Astrocyte of the hippocampus (primary cell): ENCODE measurements at regions not wholly inside any gene's neighbourhood (a gene's known extent, or its start where the extent isn't known, plus 50 kb on each side); places are given as distances from the start of the nearest gene placed in this dataset.
"Not testable (repeated sequence)": the region's sequence is repeated elsewhere in the genome, so short reads cannot be mapped to it uniquely, and the experiment has no call there.

Source experiments
- DNase-seq: peaks from one replicate; pipeline ENCODE4 v3.0.0; 2011; ENCODE audit warnings: low read depth, low spot score

DNA sequence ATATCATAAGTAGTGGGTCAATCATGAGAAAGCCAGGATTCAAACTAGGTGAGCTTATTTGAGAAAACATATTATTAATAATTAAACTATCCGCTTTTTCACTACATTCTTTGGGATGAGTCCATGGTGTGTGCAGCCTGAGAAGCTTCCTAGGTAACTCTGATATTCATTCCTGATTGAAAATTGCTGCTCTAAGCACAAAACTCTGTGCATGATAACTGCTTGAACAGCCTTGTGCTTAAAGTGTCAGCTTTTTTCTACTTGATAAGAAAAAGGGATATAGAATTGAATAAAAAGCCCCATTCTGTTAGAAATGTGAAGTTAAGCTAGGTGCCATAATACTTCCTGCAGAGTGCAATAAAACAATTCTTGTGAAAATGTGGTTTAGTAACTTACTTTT lies 343.5 kb upstream of the LUZP2 start:
- DNase-seq, result no peak

DNA sequence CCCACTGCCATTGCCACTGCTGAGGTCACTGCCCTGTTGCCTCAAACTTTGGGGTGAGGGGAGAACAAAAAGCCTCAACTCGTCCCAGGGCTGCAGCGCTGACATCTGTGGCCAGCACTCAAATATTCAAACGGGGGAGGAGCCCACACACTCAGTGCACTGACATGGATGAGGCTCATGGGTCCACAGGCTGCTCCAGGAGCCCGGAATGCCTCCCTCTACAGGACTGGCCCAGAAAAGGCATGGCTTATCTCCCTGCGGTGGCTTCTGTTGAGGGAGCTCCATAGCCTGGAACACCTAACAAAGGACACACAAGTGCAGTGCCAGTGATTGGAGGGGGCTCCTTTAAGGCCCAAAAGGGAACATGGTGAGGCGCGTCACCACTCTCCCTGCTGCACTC lies 341.1 kb upstream of the LUZP2 start:
- DNase-seq, result no peak

DNA sequence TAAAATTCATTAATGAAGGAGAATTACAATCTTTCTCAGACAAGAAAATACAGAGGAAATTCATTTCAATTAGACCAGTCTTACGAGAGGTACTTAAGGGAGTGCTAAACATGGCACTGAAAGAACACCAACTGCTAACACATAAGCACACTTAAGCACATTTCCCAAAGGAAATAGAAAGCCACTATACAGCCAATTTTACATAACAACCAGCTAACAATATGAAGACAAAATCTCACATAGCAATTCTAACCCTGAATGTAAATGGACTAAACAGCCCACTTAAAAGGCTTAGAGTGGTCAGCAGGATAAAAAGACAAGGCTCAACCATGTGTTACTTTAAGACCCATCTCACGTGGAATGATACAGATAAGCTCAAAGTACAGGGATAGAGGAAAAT lies 339.5 kb upstream of the LUZP2 start:
- DNase-seq, result no peak

DNA sequence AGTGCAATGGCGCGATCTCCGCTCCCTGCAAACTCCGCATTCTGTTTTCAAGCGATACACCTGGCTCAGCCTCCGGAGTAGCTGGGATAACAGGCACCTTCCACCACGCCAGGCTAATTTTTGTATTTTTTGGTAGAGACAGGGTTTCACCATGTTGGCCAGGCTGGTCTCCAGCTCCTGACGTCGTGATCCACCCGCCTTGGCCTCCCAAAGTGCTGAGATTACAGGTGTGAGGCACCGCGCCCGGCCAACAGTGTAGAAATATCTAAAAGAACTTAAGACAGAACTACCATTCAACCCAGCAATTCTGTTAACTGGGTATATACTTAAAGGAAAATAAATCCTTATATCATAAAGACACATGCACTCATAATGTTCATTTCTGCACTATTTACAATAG lies 335.3 kb upstream of the LUZP2 start:
- DNase-seq, result no peak

DNA sequence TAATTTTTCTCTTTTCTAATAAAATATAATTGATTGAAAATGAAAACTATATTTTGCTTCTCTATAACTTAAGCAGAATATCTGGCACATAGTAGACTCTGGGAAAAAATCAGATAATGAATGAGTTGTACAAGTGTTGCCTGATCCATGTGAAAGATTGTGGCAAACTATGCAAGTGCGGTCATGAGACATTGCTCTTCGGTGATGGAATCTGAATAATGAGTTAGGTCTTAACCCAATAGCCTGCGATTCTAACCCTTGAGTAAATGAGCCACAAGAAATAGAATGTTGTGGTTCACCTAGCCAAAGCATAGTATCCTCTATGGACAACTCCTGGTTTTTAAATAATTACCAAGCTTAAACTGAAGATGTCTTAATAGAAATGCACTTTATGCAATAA lies 333.7 kb upstream of the LUZP2 start:
- DNase-seq, result peak; percentile 11

DNA sequence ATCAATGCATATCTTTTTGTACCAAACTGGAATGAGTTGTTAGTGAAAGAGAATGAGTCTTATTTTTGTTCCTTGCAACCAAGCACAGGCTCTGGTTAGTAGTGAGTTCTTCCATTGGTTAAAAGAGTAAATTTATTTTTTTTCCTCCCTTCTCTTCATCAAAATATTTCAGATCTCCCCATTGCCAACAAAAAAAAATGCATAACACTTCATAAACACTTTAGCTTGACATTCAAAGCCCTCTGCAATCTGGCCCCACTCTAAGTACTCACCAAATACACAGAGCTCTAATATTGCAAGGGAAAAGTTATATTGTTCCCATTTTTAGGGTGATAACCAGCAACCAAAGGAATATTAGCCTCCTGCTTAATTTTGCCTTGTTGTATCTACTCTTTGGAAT lies 333.0 kb upstream of the LUZP2 start:
- DNase-seq, result no peak

DNA sequence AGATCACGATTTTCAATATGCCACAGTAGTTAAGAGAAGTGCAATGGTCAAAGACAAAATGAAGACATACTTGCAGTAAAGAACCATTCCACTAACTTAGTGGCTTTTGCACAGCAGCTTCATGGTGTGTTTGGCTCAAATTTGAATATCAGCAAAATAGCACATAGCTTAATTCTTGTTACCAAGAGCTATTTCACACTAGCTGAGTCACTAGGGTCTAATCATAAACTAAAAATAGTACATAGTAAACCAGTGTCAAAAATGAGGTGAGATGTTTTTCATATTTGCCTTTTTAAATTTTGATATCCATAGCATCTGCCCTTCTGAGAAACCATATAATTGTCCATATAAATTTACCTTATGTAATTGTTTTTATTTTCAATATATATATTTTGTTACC lies 325.0 kb upstream of the LUZP2 start:
- DNase-seq, result no peak

DNA sequence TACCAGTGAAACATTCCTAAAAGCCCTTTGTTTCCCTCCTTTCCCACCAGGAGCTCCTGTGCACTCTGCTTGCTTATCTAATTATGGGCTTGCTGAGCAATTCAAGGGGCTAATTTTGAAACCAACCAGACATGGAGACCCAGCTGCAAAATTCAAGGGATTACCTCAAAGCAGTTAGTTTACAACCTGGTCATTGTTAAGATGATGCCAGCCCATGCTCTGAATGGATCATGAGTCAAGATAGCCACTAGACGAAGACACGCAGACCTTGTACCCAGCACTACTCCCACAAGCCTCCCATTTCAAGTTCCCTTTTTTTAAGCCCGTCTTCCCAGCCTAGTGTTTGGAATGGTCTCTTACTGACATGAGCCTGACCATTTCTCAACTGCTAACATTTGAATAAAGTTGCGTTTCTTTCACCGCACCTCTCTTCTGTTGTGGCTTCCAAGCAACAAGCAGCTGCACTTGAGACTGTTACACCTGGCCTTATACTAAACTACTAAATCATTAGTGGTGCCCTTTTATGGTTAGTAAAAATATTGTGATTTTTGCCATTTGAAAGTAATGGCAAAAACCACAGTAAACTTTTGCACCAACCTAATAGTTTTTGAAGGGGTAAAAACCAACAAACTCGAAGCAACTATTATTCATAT lies 315.3 kb upstream of the LUZP2 start:
- DNase-seq, result no peak

DNA sequence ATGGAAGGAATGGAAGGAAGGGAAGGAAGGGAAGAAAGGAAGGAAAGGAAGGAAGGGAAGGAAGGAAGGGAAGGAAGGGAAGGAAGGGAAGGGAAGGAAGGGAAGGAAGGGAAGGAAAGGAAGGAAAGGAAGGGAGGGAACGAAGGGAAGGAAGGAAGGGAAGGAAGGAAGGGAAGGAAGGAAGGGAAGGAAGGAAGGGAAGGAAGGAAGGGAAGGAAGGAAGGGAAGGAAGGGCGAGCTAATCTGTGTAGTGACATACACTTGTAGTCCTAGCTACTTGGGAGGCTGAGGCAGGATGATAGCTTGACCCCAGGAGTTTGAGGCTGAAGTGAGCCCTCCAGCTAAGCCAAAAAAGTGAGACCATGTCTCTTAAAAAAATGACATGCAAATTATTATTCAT lies 311.3 kb upstream of the LUZP2 start:
- not testable (repeated sequence) for DNase-seq

DNA sequence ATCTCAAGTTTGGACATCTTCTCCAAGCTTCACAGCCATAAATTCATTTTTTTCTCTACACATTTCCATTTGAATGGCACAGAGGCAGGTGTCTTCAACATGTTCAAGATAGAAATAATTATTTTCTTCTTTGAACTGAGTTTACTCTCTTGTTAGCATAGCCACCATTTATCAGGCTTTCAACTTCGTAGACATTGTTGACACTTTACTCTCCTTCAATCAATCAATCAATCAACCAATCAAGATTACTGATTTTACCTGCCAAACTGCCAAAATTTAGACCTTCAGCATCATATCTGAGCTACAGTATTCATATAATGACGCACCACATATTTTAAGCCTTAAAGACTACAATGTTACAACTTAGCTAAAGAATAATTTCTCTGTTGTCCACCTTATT lies 300.1 kb upstream of the LUZP2 start:
- DNase-seq, result no peak

DNA sequence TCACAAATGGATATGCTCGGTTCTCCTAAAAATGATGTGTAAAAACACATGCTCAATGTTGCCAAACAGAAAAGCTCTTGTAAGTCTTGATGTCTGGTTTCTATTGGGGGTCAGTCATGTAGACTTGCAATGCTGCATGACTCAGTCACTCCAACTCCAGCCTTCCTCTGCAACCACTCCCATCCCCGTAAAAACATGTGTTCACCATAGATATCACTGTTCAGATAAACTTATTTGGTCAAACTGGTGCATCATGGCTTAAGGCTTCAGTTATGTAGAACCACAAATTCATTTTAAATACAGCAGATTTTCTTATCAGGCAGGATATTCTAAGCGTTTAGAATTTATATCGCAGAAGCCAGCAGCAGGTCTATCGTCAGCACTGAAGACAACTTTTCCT lies 298.4 kb upstream of the LUZP2 start:
- DNase-seq, result no peak

DNA sequence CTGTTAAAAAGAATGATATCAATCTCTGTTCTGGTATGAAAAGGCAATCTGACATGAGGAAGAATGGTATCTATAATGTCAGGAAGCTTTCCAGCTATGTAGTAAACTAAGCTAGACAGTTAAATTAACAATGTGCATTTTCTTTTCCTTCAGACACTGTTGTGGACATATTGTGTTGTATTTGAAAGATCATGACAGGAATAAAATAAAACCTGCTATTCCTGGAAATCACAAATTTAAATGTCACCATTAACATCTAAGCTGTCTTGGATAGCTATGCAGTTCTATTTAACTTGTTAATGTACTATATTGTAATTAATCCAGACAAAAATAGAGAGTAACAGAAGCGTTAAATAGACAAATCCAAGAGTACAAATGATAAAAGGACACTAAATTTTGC lies 297.4 kb upstream of the LUZP2 start:
- DNase-seq, result no peak

DNA sequence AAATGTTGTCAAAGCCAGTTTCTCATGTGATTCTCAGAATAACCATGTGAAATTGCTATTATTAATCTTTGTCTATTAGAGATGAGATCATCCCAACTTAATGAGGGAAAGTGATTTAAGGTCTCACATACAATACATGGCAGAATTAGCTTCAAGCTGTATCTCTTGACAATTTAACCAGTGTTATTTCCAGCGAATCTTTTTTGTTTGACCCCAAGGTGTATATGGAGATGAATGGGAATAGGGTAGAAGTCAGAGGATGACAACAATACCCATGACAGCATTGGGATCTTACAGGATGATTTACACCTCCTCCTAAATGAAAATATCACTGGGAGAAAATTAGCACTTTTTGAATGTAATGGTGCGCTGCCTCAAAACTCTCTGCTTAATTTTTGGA lies 290.8 kb upstream of the LUZP2 start:
- DNase-seq, result no peak

DNA sequence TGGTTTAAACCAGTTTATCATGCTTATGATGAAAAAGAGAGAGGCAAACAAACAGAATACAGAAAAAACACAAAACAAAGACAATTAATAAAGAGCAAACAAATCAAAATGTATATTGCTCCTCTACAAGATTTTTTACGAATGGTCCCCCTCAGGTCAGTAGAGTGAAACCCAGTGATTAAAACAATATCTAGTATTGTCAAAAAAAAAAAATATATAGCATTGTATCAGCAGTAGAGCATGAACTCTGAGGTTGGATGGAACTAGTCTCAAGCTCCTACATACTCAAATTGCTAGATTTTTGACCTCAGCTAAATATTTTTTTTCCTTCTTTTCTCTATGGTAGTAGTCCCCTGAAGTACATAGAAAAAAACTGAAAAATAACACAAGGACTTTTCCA lies 290.3 kb upstream of the LUZP2 start:
- no peak for DNase-seq

DNA sequence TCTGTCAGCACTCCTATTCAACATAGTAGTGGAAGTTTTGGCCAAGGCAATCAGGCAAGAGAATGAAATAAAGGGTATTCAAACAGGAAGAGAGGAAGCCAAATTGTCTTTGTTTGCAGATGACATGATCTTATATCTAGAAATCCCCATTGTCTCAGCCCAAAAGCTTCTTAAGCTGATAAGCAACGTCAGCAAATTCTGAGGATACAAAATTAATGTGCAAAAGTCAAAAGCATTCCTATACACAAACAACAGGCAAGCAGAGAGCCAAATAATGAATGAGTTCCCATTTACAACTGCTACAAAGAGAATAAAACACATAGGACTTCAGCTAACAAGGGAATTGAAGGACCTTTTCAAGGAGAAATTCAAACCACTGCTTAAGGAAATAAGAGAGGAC lies 280.4 kb upstream of the LUZP2 start:
- DNase-seq, result no peak

DNA sequence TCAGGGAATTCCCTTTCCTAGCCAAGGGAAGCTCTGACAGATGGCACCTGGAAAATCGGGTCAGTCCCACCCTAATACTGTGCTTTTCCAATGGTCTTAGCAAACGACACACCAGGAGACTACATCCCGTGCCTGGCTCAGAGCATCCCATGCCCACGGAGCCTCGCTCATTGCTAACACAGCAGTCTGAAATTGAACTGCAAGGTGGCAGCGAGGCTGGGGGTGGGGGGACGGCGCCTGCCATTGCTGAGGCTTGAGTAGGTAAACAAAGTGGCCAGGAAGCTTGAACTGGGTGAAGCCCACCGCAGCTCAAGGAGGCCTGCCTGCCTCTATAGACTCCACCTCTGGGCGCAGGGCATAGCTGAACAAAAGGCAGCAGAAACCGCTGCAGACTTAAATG lies 279.5 kb upstream of the LUZP2 start:
- not testable (repeated sequence) for DNase-seq

DNA sequence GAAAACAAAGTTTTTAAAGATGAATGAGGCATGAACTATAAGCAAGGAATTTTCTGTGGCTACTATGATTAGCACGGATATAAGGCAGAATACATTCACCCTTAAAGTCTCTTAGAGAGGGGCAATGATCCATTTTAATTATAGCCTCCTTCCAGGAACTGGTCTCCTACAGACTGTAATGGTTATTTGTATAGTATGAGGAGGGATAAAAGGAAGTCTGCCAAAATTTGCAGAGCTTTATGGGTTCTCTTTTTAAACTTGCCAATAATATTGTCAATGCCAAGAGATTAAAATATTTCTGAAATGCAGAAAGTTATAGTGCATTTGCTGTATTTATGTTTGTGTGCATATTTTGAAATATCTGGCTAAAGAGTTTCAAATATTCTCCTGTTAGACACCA lies 271.4 kb upstream of the LUZP2 start:
- DNase-seq, result no peak

DNA sequence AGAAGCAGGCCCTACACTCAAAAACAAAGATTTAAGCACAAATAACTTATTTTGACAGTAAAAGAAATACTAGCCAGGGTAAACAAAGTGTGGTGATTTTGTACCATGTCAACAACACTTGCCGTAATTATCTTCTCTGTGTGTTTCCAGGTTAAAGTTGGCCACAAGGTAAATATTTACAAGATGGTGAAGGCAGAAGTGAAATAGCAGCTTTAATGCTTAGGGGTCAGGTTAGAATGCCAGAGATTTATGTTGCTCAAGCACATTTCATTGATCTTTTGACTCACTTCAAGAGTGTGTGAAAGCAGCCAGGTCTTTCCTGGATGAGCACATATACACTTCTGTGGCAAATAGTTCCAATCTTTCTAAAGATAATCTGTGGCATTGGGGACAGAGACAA lies 270.2 kb upstream of the LUZP2 start:
- no peak for DNase-seq

DNA sequence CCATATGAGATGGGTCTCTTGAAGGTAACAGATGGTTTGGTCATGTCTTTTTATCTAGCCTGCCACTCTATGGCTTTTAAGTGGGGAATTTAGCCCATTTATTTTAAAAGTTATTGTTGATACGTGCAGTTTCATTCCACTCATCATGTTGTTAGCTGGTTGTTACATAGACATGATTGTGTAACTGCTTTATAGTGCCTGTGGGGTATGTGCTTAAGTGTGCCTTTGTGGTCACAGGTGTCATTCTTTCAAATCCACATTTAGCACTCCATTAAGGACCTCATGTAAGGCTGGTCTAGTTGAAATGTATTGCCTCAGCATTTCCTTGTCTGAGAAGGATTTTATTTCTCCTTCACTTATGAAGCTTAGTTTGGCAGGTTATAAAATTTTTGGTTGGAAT lies 263.8 kb upstream of the LUZP2 start:
- DNase-seq, result no peak

DNA sequence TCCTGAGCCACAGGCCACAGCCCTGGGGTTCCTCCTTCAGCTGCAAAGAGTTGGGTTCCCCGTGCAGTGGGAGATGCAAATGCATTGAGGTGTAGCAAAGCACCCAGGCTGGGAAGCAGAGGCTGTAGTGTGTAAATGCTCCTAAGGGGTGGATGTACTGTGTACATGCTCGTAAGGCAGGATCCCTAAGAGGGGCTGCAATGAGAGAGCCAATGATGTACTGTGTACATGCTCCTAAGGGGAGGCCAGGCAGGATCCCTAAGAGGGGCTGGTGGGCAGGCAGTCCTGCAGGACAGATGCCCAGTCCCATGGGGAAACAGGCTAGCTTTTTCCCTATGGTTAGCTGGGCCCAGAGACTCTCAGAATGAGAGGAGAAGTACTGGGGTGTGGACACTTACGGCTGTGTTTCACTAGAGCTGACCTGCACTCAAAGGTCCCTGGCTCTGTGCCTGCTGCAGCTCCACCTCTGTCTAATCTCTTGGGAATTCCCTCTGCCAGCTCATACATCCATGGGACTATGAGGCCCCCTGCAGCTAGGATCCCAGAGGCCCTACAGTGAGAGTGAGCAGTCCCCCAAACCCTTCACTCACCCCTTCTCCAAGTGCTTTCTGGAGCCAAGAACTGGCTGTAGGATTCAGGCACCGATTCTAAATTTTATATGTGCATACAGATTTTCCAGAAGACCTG lies 261.9 kb upstream of the LUZP2 start:
- peak; percentile 65 for DNase-seq

DNA sequence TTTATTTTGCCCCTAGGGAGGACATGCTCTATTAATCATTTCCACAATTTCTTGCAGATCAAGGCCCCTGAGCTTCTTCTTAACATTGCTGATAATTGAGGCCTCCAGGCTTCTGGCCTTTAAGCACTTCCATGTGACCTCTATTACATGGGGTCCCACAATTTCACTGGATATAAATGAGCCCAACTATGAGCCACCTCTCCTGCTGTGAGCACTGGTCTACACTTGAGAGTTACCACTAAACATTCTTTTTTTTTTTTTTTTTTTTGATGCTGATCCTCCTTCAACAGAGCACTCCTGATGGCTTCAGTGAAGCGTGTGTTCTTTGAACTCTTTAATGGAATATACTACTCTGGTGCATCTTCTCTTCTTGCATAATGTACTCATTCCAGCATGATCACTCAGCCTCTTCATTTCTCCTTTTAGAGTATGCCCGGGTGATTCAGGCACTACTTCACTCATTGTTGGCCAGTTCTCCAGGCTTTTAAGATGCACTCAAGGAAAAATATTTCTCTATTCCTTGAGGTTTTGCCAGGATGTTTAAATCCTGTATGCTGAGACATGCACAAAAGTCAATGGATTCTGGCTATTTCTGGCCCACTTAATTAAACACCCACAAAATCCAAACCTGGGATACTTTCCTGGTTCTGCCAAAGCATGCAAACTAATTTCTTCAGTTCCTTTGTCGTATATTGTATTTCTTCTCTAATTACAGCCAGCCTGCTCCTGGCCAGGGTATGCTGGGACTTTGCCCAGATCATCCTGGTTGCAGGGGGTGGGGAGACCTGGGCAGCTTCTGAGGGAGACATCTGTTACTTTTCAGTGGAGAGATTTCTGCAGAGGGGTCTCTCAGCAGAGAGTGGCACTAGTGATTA lies 257.8 kb upstream of the LUZP2 start:
- DNase-seq, result peak; percentile 77

DNA sequence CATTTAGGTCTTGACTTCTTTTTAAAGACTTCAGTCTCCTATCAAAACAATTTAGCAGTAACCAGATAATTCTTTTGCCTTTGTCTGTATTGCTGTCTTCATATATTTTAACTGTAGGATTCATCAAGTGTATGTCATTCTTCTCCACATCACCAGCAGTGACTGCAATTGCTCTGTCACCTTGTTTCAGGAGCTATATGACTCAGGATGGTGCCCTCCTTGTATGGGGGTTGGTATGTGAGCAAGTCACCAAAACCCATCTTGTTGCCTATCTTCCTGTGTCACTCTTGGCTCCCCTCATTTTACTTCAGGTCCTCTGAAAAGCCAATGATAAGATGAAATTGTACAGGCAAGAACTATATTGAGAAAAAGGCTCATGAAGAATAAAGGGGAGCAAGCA lies 256.9 kb upstream of the LUZP2 start:
- DNase-seq, result no peak
